Midbrain (tissue), 1 donor: ENCODE measurements at regions not wholly inside any gene's neighbourhood (a gene's known extent, or its start where the extent isn't known, plus 50 kb on each side); places are given as distances from the start of the nearest gene placed in this dataset.

Source experiments
- DNase-seq: peaks from one replicate; lab custom pipeline; 2025; lab: John Stamatoyannopoulos, UW

DNA sequence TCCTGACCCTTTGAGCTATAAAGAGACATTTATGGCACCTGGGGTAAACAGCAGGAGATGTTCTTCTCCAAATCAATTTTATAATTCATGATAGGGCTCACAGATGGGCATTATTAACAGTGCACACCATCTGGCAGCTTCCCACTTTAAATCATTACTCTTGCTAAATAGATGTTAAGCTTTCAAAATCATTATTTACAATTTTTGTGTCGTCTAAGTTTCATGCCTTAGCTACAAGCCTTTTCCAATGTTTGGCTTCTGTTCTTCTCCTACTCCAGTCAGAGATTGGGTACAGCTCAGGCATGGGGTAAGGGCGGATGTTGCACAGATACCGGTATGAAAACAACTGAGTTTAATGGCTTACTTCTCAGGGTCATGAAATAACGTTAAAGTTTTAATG is 120.9 kb upstream of the PFN2 start:
- DNase-seq, result no peak

DNA sequence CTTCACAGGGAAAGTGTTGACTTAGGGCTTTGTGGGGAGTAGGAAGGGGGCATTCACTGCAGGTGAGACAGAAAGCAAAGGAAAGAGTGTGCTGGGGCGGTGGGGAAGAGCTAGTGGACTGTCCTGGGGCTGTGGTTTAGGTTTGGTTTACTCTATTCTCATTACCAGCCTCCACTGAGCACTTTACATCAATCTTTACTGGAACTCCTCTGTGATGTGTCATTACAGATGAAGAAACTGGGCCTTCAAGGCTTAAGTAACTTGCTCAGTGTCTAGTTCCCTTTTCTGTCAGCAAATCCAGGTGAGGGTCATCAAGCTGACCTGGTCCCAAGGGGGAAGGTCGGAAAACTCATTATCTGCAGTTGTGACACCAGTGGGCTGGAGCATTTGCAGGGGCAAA is 120.2 kb upstream of the PFN2 start:
- DNase-seq, result no peak

DNA sequence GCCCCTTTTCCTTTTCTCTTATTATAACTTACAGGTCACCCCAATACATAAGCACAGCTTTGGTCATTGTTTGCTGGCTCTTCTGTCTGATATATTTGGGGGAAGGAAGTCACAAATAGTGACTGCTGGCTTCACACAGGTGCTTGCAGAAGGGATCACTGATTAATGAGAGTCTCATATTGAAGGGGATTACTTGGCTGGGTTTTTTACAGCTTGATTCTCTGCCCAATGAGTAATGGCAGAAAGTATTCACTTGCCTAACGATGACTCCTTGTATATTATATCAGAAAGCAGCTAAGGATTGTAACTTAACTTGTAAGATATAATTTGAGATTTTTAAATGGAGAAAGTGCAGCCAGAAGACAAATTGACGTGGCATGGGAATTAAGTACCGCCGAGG is 119.3 kb upstream of the PFN2 start:
- DNase-seq, result no peak

GRCh38 chr3:150084128-150084527 is 113.4 kb upstream of the PFN2 start:
- DNase-seq, result no peak

DNA sequence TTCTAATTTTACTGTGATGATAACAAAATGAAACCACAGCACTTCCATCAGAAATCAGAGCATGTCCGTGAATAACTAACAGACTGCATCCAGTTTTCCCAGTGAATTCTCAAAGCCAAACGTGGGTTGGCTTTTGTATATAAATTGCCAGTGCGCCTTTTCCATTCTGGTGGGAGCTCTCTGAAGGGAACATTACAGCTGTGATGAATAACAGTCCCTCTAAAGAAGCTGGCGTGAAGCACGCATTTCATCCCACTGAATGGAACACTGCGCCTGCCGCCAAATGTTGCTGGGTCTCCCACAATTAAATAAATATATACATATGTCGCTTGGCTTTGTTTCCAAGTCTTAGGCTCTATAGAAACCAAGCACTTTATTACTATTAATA is 113.0 kb upstream of the PFN2 start:
- DNase-seq, result no peak

DNA sequence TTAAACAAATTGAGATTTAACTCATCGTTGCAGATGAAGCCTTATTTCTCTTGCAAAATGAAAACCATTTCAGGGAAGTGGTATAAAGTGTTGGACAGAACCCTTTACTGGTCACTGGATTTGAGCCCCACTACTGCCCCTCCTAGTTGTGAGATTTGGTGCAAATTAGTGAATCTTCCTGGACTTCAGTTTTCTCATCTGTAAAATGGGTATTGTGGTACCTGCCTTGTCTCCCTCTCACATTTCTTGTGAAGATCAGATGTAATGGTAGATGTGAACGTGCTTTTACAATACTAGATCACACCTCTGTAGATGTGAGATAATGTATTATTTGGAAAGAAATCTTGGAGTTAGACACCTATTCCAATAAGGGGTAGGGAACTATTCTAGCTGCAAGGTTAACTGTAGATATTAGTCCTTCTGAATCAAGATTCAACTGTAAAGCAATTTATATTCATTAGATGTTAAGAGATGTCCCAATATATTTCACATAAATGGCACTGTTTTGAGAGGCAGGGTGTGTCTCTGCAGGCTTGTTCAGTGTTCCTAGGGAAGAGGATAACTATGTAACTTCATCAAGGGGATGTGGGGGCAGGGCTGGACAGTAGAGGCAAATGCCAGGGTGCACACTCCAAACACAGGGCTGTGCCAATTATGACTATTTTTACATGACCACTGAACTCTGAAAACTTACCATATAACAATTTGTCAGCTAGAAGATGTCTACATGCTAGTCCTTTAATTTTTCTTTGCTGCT is 112.4 kb upstream of the PFN2 start:
- DNase-seq, result no peak

GRCh38 chr3:150081084-150081483 is 110.4 kb upstream of the PFN2 start:
- DNase-seq, result no peak

- DNase-seq, result no peak
Observed at GRCh38 chr3:150080058-150080730, 109.5 kb upstream of the PFN2 start.

- no peak for DNase-seq
Observed at GRCh38 chr3:150079029-150079739, 108.5 kb upstream of the PFN2 start.

DNA sequence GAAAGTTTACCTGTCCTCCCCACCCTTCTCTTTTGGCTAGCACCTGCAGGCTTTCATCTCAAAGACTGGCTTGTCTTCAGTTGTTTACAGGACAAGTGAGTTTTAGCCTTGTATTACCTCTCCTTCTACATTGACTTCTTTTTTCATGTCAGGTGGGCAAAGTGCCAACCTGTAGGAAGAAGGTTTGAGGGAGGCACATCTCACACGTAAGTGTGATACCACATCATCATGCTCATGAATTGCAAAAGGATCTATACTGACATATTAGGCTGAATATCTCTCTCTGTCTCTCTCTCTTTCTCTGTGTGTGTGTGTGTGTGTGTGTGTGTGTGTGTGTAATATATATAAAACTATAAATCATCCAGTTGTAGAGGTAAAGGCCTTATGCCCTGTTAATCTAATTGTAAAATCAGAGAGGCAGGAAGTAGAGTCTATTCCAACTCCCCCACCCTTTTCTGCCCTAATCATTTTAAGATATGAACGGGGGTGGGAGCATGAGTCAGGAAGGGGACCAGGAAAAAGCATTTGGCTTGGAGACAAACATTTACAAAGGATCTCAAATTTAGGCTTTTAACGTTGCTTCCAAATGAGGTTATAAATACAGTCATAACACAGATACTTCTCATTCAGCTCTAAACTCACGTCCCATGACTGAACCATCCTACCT is 107.0 kb upstream of the PFN2 start:
- no peak for DNase-seq

DNA sequence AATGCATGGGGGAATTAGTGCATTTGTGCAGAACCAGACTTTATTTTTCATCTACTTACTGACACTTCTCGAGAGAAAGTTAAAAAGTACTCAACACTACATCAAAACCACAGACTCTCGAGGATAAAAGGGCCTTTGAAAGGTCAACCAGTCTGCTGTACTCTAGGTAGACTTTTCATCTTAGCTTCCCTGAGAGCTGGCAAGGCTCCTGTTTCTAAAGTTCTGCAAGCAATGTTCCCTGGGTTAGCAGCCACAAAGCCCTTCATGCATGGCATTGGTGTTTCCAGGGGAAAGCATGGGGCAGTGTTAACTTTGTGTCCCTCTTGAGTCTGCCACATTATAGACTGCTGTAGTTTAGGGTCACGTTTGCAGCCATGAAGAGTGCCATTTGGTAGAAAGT is 106.4 kb upstream of the PFN2 start:
- DNase-seq, result no peak

- DNase-seq, result no peak
Observed at GRCh38 chr3:150076443-150076842, 105.7 kb upstream of the PFN2 start.

GRCh38 chr3:150075417-150075865 is 104.7 kb upstream of the PFN2 start:
- DNase-seq, result no peak

DNA sequence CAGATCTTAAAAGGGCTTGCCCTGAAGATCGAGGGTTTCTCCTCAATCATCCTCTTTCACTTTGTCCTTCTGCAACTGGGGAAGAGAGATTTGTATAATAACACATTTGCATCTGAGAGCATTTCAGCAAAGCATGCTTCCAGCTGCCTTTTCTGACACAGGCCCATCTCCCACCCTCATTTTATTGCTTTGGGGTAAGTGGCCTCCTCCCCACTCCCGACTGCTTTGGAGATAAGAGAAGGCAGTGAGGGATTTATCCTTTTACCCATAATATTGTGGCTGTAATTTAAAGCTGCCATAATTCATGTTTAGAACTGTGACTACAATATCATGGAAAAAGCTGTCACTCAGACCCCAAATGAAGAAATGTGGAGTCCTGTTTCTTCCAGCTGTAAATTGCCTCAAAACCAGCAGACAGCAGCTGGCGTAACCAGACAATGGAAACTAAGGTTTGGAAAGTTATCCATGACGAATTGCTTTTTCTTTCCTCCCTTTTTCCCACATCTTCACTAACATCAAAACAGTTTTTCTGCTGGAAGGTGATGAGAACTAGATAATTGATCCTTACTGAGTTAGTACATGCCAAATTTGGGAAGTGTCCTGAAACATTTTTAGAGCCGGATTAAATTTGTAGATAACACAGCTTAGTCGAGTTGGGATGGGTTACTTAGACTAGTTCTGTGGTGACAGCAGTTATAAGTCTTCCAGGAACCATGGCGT is 104.2 kb upstream of the PFN2 start:
- no peak for DNase-seq

DNA sequence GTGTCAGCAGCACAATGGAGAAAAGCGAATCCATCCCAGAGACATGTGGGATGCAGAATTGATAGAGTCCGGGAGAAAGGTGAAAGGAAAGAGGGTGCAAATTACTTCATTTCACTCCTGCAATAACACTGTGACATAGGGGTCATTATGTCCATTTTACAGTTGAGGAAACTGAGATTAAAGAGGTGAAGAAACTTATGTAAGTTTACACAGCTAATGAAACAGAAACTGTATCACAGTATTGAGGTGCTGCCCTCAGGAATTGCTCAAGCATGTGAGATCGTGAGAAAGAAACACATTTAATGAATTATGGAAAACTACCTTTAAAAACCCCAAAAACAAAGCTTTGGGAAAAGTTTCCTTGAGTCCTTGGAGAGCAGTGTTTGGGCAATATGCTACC is 103.6 kb upstream of the PFN2 start:
- DNase-seq, result no peak

GRCh38 chr3:150073513-150073912 is 102.8 kb upstream of the PFN2 start:
- no peak for DNase-seq

DNA sequence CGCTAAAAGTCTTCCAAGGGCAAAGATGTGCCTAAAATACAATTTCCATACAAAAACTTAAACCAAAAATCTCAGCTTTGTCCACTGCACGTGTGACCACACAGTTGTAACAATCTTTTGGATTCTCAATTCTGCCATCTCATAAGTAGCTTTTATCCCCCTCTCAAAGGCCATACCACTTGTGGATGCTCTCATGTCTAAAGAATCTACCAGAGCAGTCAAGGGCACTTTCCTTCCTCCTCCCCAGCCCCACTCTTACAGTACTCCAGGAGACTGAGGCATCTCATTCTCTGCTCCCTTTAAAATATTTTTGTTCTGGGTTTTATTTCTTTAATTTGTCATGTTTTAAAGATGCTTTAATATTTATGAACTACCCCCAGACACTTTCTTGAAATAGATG is 102.3 kb upstream of the PFN2 start:
- no peak for DNase-seq

- DNase-seq, result no peak
Observed at GRCh38 chr3:150072576-150072975, 101.9 kb upstream of the PFN2 start.

GRCh38 chr3:150070271-150070670 is 99.6 kb upstream of the PFN2 start:
- no peak for DNase-seq

DNA sequence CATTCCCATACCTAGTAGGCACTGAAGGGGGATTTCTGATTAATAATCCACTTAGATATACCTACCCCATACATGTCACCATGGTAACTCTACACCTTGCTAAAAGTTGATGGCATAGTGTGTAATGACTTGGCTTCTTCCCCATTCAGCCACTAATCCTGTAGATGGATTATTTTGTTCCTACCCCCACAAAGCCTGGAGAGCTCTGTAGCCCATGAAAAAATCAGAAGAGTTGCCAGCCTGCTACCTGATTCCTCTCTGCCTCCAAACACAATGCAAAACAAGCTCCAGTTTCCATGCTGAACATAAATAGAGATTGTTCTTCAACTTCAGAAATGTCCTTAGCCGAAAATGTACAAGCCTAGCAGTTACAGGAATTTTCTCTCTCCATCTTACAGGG is 98.9 kb upstream of the PFN2 start:
- no peak for DNase-seq

DNA sequence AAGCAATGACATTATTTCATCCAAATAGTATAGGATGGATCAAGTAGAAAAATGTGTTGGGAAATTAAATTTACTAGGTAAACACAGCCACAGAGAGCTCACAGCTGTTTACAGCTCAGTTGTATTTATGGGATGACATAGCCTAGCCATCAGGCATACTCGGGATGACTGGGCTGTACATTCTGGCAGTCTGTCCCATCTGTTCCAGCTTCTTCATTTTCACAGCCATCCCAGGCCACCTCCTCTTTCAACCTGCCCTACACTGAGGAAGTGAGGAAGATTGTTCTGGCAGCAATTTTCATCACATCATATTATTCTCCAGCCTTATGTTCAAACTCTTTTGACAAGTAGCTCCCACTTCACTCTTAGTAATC is 98.4 kb upstream of the PFN2 start:
- no peak for DNase-seq
